Lower leg skin (tissue), 3 donors: ENCODE measurements at regions not wholly inside any gene's neighbourhood (a gene's known extent, or its start where the extent isn't known, plus 50 kb on each side); places are given as distances from the start of the nearest gene placed in this dataset.

Experiments
- CTCF ChIP-seq, 3 donors: fragments of 450-650 bp; IDR thresholded peaks; one replicate each; pipeline ENCODE4 v1.5.1; 2016; ENCODE audit warnings: antibody characterized with exemption in 3 of 3, mild to moderate bottlenecking in 3 of 3, moderate library complexity in 2 of 3
- POLR2A ChIP-seq, 2 donors: fragments of 450-650 bp; IDR thresholded peaks; one replicate each; pipeline ENCODE4 v1.6.1; 2016 to 2017; ENCODE audit warnings: antibody characterized with exemption in 2 of 2, mild to moderate bottlenecking in 1 of 2, moderate library complexity in 1 of 2

- no peak for TF ChIP-seq CTCF (IDR thresholded peaks at IDR 0.05)
- no peak for TF ChIP-seq POLR2A (IDR thresholded peaks at IDR 0.05)
Measured at GRCh38 chr5:135688385-135688784, 109.6 kb upstream of the CXCL14 start.
